D721Med (cell line): ENCODE measurements at regions not wholly inside any gene's neighbourhood (a gene's known extent, or its start where the extent isn't known, plus 50 kb on each side); places are given as distances from the start of the nearest gene placed in this dataset.

Source experiments
- DNase-seq: peaks from one replicate; pipeline ENCODE4 v3.0.0; 2011; ENCODE audit warnings: low spot score; ENCODE audit not compliant: insufficient read length
- FAIRE-seq: peaks from 2 replicates; lab custom pipeline; 2011; peaks lifted over from hg19 to GRCh38; lab: Jason Lieb, UNC
- TF ChIP-seq, protein P1 (sequence below): IDR thresholded peaks from 2 replicates; pipeline ENCODE4 v1.5.1; 2012; ENCODE audit warnings: mild to moderate bottlenecking, control low read depth; ENCODE audit not compliant: insufficient read depth; ENCODE audit errors: missing control alignments

DNA sequence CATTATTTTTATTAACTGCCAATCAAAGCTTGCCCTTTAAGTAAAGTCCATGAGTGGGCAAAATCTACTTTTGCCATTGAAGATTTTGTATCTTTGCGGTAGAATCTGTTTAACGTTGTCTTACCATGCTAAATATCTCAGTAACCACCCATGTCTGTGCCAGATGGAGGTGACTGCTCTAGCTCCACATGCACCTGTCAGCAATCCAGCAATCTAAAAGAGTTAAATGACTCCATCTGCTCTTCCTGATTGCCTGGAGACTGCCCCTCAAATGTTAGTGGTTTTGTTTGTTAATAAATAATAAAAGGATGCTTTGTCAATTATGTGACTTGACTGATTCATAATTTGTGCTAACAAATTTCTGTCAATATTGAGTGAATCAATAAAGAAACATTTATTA is 141.7 kb downstream of the RBM43 start:
- FAIRE-seq = no peak
- no peak for DNase-seq
- TF ChIP-seq, protein P1, sequence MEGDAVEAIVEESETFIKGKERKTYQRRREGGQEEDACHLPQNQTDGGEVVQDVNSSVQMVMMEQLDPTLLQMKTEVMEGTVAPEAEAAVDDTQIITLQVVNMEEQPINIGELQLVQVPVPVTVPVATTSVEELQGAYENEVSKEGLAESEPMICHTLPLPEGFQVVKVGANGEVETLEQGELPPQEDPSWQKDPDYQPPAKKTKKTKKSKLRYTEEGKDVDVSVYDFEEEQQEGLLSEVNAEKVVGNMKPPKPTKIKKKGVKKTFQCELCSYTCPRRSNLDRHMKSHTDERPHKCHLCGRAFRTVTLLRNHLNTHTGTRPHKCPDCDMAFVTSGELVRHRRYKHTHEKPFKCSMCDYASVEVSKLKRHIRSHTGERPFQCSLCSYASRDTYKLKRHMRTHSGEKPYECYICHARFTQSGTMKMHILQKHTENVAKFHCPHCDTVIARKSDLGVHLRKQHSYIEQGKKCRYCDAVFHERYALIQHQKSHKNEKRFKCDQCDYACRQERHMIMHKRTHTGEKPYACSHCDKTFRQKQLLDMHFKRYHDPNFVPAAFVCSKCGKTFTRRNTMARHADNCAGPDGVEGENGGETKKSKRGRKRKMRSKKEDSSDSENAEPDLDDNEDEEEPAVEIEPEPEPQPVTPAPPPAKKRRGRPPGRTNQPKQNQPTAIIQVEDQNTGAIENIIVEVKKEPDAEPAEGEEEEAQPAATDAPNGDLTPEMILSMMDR = no peak

DNA sequence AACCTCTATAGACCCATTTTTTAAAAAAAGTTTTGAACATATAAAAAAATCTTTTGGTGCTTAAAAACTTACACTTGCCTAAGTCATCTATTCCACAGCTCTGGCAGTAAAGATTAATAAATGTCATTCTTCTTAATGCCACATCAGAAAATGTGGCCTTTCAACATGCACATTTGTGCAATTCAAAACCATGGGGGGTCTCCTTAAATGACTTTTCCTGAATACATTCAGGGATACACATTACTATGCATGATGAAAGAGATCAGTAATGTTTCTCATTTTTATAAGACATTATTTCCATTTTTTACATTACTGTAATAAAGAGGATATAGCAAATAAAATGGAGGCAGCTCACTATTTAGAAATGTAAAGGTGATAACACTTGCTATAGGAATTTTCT is 142.3 kb downstream of the RBM43 start:
- FAIRE-seq (no peak), DNase-seq (no peak)
- TF ChIP-seq, protein P1 = no peak

DNA sequence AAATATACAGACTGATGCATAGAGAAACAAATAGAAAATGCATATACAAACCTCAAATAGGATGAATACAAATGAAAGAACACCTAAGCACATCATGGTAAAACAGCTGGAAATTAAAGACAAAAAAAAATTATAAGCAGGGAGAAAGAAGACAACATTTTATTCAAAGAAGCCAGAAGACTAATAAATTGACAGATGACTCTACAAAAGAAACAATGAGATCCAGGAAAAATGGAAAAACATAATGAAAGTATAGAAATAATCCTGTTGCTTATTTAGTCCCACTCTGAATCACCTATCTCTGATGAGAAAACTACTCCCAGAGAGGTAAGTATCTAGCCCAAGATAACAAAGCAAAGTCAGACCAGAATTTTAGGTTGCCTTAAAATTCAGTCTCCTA is 143.4 kb downstream of the RBM43 start:
- FAIRE-seq (no peak), DNase-seq (no peak)
- TF ChIP-seq, protein P1 = no peak

DNA sequence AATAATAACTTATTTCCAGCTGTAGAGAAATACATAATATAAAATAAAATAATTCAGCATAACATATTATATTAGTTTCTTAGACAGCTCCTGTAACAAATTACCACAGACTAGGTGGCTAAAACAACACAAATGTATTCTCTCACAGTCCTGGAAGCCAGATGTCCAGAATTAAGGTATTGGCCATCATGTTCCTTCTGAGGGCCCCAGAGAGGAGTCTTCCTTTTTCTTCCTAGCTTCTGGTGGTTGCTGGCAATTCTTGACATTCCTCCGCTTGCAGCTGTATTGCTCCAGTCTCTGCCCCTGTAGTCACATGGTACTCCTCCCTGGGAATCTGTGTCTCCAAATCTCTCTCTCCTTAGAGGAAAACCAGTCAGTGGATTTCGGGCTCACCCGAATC is 146.8 kb downstream of the RBM43 start:
- TF ChIP-seq, protein P1 = no peak
- DNase-seq (no peak), FAIRE-seq (no peak)

DNA sequence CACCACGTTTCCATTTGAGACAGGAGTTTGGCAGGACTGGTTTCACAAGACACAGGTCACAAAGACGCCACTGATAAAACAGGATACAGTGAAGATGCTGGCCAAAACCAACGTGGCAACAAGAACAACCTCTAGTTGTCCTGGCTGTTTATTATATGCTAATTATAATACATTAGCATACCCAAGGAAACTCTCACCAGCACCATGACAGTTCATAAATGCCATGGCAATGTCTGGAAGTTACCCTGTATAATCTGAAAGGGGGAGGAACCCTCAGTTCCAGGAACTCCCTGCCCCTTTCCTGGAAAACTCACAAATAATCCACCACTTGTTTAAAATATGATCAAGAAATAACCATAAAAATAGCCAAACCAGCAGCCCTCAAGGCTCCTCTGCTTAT is 148.3 kb downstream of the RBM43 start:
- DNase-seq = no peak
- FAIRE-seq = no peak
- TF ChIP-seq, protein P1 = no peak

DNA sequence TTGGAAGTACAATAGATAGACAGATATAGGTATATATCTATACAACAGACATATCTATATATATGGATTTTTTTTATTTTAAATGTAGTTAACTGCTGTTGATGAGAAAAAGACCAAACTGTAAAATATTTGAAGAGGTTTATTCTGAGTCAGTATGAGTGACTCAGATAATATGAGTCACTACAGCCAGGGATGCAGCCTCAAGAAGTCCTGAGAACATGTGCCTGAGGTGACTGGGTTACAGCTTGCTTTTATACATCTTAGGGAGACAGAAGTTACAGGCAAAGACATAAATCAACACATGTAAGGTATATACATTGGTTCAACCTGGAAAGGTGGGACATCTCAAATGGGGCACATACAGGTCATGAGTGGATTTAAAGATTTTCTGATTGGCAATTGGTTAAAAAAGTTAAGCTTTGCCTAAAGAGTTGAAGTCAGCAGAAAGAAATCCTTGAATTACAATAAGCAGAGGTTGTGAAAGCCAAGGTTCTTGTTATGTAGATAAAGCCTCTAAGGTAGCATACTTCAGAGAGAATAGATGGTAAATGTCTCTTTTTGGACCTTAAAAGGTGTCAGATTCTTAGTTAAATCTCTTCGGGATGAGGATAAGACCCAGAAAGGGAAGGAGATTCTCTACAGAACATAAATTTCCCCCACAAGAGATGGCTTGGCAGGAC is 149.9 kb downstream of the RBM43 start:
- FAIRE-seq (no peak), DNase-seq (no peak)
- TF ChIP-seq, protein P1 = no peak

DNA sequence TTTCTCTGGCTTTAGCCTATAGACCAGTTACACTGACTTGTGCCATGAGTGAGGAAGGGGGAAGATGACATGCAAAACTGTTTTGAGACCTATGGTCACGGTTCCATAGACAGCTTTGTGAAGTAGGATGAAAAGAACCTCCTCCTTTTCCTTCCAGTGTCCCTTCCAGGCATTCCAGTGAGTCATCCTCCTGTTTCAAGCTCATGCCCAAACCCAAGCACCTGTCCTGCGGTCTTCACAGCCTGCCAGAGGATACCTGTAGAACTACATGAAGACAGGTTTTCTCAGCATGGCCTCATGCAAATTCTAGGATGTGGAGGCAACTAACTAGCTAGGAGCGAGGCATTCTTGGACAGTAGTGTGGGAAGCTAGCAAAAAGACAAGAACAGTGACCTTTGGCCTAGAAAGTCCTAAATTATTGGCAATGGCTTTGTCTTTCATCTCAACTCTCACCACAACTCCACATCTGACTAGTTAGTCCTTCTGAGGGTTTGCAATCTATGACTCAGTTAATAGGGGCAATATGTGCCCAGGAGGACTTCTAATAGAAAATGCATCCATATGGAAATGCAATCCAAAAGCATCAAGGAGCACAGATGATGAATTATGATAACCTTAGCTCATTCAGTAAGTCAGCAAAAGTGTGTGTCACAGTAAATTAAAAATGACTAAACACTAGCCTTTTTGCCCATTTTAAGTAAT is 154.7 kb downstream of the RBM43 start:
- FAIRE-seq (no peak), DNase-seq (no peak)
- TF ChIP-seq, protein P1 = no peak
